ENCODE measurements at regions not wholly inside any gene's neighbourhood (a gene's known extent, or its start where the extent isn't known, plus 50 kb on each side); places are given as distances from the start of the nearest gene placed in this dataset.

GRCh38 chr13:105070452-105070851 is 1465.0 kb downstream of the EFNB2 start:
- no peak for TF ChIP-seq MAX (IDR thresholded peaks at IDR 0.05; ENCODE audit: low read depth, low read length)
- TF ChIP-seq POLR2A (IDR thresholded peaks at IDR 0.05; ENCODE audit: extremely low read depth, insufficient read length): no peak
- TF ChIP-seq, protein P1, sequence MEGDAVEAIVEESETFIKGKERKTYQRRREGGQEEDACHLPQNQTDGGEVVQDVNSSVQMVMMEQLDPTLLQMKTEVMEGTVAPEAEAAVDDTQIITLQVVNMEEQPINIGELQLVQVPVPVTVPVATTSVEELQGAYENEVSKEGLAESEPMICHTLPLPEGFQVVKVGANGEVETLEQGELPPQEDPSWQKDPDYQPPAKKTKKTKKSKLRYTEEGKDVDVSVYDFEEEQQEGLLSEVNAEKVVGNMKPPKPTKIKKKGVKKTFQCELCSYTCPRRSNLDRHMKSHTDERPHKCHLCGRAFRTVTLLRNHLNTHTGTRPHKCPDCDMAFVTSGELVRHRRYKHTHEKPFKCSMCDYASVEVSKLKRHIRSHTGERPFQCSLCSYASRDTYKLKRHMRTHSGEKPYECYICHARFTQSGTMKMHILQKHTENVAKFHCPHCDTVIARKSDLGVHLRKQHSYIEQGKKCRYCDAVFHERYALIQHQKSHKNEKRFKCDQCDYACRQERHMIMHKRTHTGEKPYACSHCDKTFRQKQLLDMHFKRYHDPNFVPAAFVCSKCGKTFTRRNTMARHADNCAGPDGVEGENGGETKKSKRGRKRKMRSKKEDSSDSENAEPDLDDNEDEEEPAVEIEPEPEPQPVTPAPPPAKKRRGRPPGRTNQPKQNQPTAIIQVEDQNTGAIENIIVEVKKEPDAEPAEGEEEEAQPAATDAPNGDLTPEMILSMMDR (IDR thresholded peaks at IDR 0.05; ENCODE audit: low read depth, low read length): no peak
- no peak for TF ChIP-seq MYC (IDR thresholded peaks at IDR 0.05; ENCODE audit: low read depth, low read length)
- H3K4me3 ChIP-seq (ENCODE audit: low read depth, low read length): no peak overlapping the region
- DNase-seq (ENCODE audit: low read depth): no peak

DNA sequence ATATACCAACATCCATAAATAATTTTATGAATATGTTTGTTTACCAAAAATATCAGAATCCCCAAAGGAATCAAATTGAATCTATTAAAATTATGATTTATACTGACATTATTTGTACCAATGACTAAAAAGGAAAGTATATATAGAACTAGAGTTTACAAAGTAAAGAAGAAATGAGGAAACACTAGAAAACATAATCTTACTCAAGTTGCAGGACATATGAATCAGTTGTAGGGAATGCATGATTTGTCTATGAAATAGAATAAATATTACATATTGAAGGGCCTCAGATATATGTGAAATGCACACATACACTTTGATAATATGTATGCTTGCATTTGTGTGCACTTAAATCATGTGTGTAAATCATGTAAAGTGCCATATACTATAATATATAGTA is 1466.4 kb downstream of the EFNB2 start:
- TF ChIP-seq MYC (IDR thresholded peaks at IDR 0.05; ENCODE audit: low read depth, low read length) (no peak), MAX (IDR thresholded peaks at IDR 0.05; ENCODE audit: low read depth, low read length) (no peak), POLR2A (IDR thresholded peaks at IDR 0.05; ENCODE audit: extremely low read depth, insufficient read length) (no peak)
- TF ChIP-seq, protein P1 (IDR thresholded peaks at IDR 0.05; ENCODE audit: low read depth, low read length): no peak
- no peak for DNase-seq (ENCODE audit: low read depth)

GRCh38 chr13:105063676-105064075 is 1471.8 kb downstream of the EFNB2 start:
- no peak for TF ChIP-seq MAX (IDR thresholded peaks at IDR 0.05; ENCODE audit: low read depth, low read length)
- H3K4me3 ChIP-seq (ENCODE audit: low read depth, low read length): no peak overlapping the region
- no peak for DNase-seq (ENCODE audit: low read depth)

More for the DNA sequence above, 1466.4 kb downstream of the EFNB2 start:
- H3K4me3 ChIP-seq (ENCODE audit: low read depth, low read length): no peak overlapping the region

DNA sequence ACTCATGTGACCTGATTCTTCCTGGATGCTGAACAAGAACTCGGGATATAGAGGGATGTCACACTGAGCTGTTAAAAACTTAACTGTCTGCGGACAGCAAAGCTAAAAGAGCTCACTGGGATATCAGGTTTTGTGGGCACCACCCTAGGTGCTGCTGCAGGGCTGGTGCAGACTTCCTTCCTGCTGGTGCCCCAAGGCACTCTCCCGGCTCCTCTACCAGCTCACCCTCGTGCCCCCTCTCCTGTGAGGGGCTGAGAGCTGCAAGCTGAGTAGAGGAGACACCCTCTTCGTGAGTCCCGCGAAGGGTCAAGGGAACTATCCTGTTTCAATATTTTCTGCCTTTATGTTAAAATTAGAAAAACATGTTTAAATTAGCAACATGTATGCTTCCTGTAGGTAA is 1475.7 kb downstream of the EFNB2 start:
- DNase-seq (ENCODE audit: low read depth): no peak
- no peak overlapping the region for H3K4me3 ChIP-seq (ENCODE audit: low read depth, low read length)
- TF ChIP-seq, protein P1 (IDR thresholded peaks at IDR 0.05; ENCODE audit: low read depth, low read length): no peak
- TF ChIP-seq MYC (IDR thresholded peaks at IDR 0.05; ENCODE audit: low read depth, low read length) (no peak), MAX (IDR thresholded peaks at IDR 0.05; ENCODE audit: low read depth, low read length) (no peak)

DNA sequence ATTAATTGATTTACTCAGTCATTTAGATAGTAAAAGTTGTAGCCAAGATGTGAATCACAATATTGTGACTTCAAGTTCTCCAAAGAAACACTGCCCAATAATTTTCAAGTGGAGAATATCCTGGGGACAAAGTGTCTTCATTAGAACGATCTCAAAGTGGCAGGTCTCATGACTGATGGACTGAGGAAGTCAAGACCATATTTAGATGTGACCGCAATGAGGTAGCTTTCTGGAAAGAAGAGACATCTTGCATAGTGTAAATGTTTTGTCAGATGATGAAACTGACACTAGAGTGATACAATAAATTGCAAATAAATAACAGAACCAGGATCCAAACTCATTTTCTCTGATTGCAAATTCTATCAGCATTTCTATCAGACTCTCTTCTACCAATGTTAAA is 1476.9 kb downstream of the EFNB2 start:
- H3K4me3 ChIP-seq (ENCODE audit: low read depth, low read length): no peak overlapping the region
- TF ChIP-seq POLR2A (IDR thresholded peaks at IDR 0.05; ENCODE audit: extremely low read depth, insufficient read length) (no peak), MAX (IDR thresholded peaks at IDR 0.05; ENCODE audit: low read depth, low read length) (no peak), MYC (IDR thresholded peaks at IDR 0.05; ENCODE audit: low read depth, low read length) (no peak)
- TF ChIP-seq, protein P1 (IDR thresholded peaks at IDR 0.05; ENCODE audit: low read depth, low read length): no peak
- DNase-seq (ENCODE audit: low read depth): no peak

GRCh38 chr13:105052711-105053110 is 1482.8 kb downstream of the EFNB2 start:
- H3K4me3 ChIP-seq (ENCODE audit: low read depth, low read length): no peak overlapping the region
- no peak for DNase-seq (ENCODE audit: low read depth)
- TF ChIP-seq, protein P1 (IDR thresholded peaks at IDR 0.05; ENCODE audit: low read depth, low read length): no peak
- TF ChIP-seq MYC (IDR thresholded peaks at IDR 0.05; ENCODE audit: low read depth, low read length): no peak
- no peak for TF ChIP-seq POLR2A (IDR thresholded peaks at IDR 0.05; ENCODE audit: extremely low read depth, insufficient read length)
- no peak for TF ChIP-seq MAX (IDR thresholded peaks at IDR 0.05; ENCODE audit: low read depth, low read length)

Measured in NB4 (cell line).